ENCODE measurements at regions not wholly inside any gene's neighbourhood (a gene's known extent, or its start where the extent isn't known, plus 50 kb on each side); places are given as distances from the start of the nearest gene placed in this dataset.
"Not testable (repeated sequence)": the region's sequence is repeated elsewhere in the genome, so short reads cannot be mapped to it uniquely, and the experiment has no call there.

- no peak overlapping the region for H3K4me3 Mint-ChIP-seq
- H3K9me3 Mint-ChIP-seq, result no peaks in the 10 kb centered on the region
- H3K27me3 Mint-ChIP-seq (ENCODE audit: low read depth), result no peaks in the 10 kb centered on the region
- no peaks in the 10 kb centered on the region for H3K36me3 Mint-ChIP-seq
- H3K4me1 Mint-ChIP-seq, result peaks cover 19% of the 10 kb centered on the region
- TF ChIP-seq, protein P1, sequence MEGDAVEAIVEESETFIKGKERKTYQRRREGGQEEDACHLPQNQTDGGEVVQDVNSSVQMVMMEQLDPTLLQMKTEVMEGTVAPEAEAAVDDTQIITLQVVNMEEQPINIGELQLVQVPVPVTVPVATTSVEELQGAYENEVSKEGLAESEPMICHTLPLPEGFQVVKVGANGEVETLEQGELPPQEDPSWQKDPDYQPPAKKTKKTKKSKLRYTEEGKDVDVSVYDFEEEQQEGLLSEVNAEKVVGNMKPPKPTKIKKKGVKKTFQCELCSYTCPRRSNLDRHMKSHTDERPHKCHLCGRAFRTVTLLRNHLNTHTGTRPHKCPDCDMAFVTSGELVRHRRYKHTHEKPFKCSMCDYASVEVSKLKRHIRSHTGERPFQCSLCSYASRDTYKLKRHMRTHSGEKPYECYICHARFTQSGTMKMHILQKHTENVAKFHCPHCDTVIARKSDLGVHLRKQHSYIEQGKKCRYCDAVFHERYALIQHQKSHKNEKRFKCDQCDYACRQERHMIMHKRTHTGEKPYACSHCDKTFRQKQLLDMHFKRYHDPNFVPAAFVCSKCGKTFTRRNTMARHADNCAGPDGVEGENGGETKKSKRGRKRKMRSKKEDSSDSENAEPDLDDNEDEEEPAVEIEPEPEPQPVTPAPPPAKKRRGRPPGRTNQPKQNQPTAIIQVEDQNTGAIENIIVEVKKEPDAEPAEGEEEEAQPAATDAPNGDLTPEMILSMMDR (IDR thresholded peaks at IDR 0.05; ENCODE audit: unreplicated experiment), result no peak
- DNase-seq (ENCODE audit: low spot score in 2 of 2, unreplicated experiment in 2 of 2), result no peak
- no peak overlapping the region for H3K27ac Mint-ChIP-seq
These were observed 511.1 kb downstream of the SOX6 start for GRCh38 chr11:15845261-15845660.

GRCh38 chr11:15848631-15849168 lies 507.6 kb downstream of the SOX6 start:
- Mint-ChIP-seq H3K27me3 (ENCODE audit: low read depth) (peaks cover 8% of the 10 kb centered on the region), H3K36me3 (no peaks in the 10 kb centered on the region), H3K4me3 (no peak overlapping the region), H3K9me3 (no peaks in the 10 kb centered on the region), H3K27ac (no peak overlapping the region), H3K4me1 (peaks cover 4% of the 10 kb centered on the region)
- TF ChIP-seq, protein P1 (IDR thresholded peaks at IDR 0.05; ENCODE audit: unreplicated experiment), result no peak
- DNase-seq (ENCODE audit: low spot score in 2 of 2, unreplicated experiment in 2 of 2), result no peak

DNA sequence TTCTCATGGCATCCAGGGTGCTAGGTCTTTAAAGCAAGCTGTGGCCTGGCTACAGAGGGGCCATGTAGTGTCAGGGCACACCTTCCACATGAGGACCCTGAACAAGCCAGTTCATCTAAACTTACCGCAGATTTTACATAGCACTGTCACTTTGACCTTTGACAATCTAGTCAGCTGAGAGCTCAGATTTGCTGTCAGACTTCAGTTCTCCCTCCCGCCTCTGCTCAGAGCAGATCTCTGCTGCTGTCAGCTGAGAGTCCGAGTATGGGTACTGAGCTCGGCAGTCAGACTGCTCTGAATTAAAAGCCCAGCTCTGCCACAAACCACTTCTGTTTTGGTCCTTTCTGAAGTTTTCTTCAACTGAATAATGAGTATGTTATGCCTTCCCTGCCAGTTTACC lies 507.1 kb downstream of the SOX6 start:
- Mint-ChIP-seq H3K4me1 (no peaks in the 10 kb centered on the region), H3K27ac (no peak overlapping the region), H3K9me3 (no peaks in the 10 kb centered on the region), H3K4me3 (no peak overlapping the region), H3K27me3 (ENCODE audit: low read depth) (peaks cover 12% of the 10 kb centered on the region), H3K36me3 (no peaks in the 10 kb centered on the region)
- DNase-seq (ENCODE audit: low spot score in 2 of 2, unreplicated experiment in 2 of 2), result no peak
- TF ChIP-seq, protein P1 (IDR thresholded peaks at IDR 0.05; ENCODE audit: unreplicated experiment), result no peak

DNA sequence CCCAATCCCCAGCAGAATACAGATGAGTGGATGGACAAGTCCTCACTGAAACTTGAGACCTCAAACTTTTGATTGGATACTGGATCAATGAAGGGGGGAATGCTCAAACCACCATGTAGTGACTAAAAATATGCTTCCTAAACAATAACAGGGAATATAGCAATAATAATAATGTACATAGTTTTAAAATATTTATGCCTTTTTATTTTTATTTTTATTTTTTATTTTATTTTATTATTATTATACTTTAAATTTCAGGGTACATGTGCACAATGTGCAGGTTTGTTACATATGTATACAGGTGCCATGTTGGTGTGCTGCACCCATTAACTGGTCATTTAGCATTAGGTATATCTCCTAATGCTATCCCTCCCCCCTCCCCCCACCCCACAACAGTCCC lies 506.0 kb downstream of the SOX6 start:
- DNase-seq (ENCODE audit: low spot score in 2 of 2, unreplicated experiment in 2 of 2); H3K4me1 Mint-ChIP-seq; H3K4me3 Mint-ChIP-seq; H3K27ac Mint-ChIP-seq; H3K36me3 Mint-ChIP-seq; H3K9me3 Mint-ChIP-seq: not testable (repeated sequence)
- peaks cover 18% of the 10 kb centered on the region for H3K27me3 Mint-ChIP-seq (ENCODE audit: low read depth)

DNA sequence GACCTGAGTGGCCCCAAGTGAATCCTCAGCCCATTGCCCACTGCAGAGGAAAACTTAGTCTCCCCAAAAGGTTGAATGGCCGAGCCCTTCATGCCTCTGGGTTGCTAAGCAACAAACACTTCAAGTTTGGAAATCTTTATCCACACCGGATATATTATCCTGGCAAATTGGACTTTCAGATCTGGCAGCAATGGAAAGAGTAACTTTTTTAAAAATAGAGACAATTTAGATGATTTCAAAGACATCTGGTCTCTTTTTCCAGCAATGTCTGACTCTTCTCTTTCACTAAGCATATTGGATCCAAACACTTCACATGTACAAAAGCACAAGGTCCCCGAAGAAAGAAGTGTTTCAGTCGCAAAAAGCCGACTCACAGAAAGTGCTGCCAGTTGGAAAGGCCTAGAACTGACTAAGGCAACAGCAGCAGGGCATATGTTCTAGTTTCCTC lies 505.3 kb downstream of the SOX6 start:
- Mint-ChIP-seq H3K27ac (no peak overlapping the region), H3K9me3 (no peaks in the 10 kb centered on the region), H3K27me3 (ENCODE audit: low read depth) (peaks cover 21% of the 10 kb centered on the region), H3K36me3 (no peaks in the 10 kb centered on the region), H3K4me1 (peaks cover 4% of the 10 kb centered on the region), H3K4me3 (no peak overlapping the region)
- DNase-seq (ENCODE audit: low spot score in 2 of 2, unreplicated experiment in 2 of 2), result no peak
- TF ChIP-seq, protein P1 (IDR thresholded peaks at IDR 0.05; ENCODE audit: unreplicated experiment), result no peak

GRCh38 chr11:15852179-15852578 lies 504.2 kb downstream of the SOX6 start:
- Mint-ChIP-seq H3K4me1 (peaks cover 4% of the 10 kb centered on the region), H3K27ac (no peak overlapping the region), H3K27me3 (ENCODE audit: low read depth) (peaks cover 23% of the 10 kb centered on the region), H3K4me3 (no peak overlapping the region), H3K9me3 (no peaks in the 10 kb centered on the region), H3K36me3 (no peaks in the 10 kb centered on the region)
- TF ChIP-seq, protein P1 (IDR thresholded peaks at IDR 0.05; ENCODE audit: unreplicated experiment), result no peak
- DNase-seq (ENCODE audit: low spot score in 2 of 2, unreplicated experiment in 2 of 2), result no peak
